MM.1S (cell line): ENCODE measurements at regions not wholly inside any gene's neighbourhood (a gene's known extent, or its start where the extent isn't known, plus 50 kb on each side); places are given as distances from the start of the nearest gene placed in this dataset.

ENCODE experiments used
- DNase-seq: peaks from one replicate; pipeline ENCODE4 v3.0.0-alpha.2; 2015
- H2AFZ ChIP-seq: fragments of 300-600 bp; sonication (generic); 2 replicates; pipeline ENCODE4 v1.6.0; 2016; ENCODE audit warnings: antibody characterized with exemption, low read length
- H3F3A ChIP-seq: fragments of 300-600 bp; sonication (generic); 2 replicates; pipeline ENCODE4 v1.6.1; 2016; ENCODE audit warnings: mild to moderate bottlenecking, antibody characterized with exemption, low read length, moderate library complexity, mixed read lengths; ENCODE audit not compliant: insufficient read depth
- H3K27ac ChIP-seq: fragments of 300-600 bp; sonication (generic); 2 replicates; pipeline ENCODE4 v1.5.1; 2016; ENCODE audit warnings: mild to moderate bottlenecking, low read length
- H3K27me3 ChIP-seq: fragments of 300-600 bp; sonication (generic); replicated peaks from 2 replicates; pipeline ENCODE4 v1.6.0; 2016; ENCODE audit warnings: low read length; ENCODE audit not compliant: insufficient read depth
- H3K36me3 ChIP-seq: fragments of 300-600 bp; sonication (generic); replicated peaks from 2 replicates; pipeline ENCODE4 v1.6.1; 2016; ENCODE audit warnings: mild to moderate bottlenecking, low read length, mixed read lengths; ENCODE audit not compliant: insufficient read depth
- H3K4me1 ChIP-seq: fragments of 300-600 bp; sonication (generic); 2 replicates; pipeline ENCODE4 v1.6.1; 2016; ENCODE audit warnings: low read length, mixed read lengths
- H3K4me2 ChIP-seq: fragments of 300-600 bp; sonication (generic); 2 replicates; pipeline ENCODE4 v1.6.0; 2016; ENCODE audit warnings: low read depth, low read length
- H3K4me3 ChIP-seq: fragments of 300-600 bp; sonication (generic); 2 replicates; pipeline ENCODE4 v1.5.1; 2016; ENCODE audit warnings: low read length, mixed read lengths
- H3K79me2 ChIP-seq: fragments of 300-600 bp; sonication (generic); 2 replicates; pipeline ENCODE4 v1.6.1; 2016; ENCODE audit warnings: mixed run types, low read length, mixed read lengths
- H3K9ac ChIP-seq: fragments of 300-600 bp; sonication (generic); 2 replicates; pipeline ENCODE4 v1.6.1; 2016; ENCODE audit warnings: low read length, mixed read lengths
- H3K9me2 ChIP-seq: fragments of 300-600 bp; sonication (generic); replicated peaks from 2 replicates; pipeline ENCODE4 v1.6.1; 2016; ENCODE audit warnings: mild to moderate bottlenecking, low read length, mixed read lengths; ENCODE audit not compliant: insufficient read depth
- H3K9me3 ChIP-seq: fragments of 300-600 bp; sonication (generic); replicated peaks from 2 replicates; pipeline ENCODE4 v1.6.1; 2016; ENCODE audit warnings: mild to moderate bottlenecking, low read length, mixed read lengths; ENCODE audit not compliant: insufficient read depth
- H4K20me1 ChIP-seq: fragments of 300-600 bp; sonication (generic); 2 replicates; pipeline ENCODE4 v1.6.1; 2016; ENCODE audit warnings: mild to moderate bottlenecking, low read length, moderate library complexity, mixed read lengths; ENCODE audit not compliant: insufficient read depth
- CTCF ChIP-seq: fragments of 300-600 bp; sonication (generic); IDR thresholded peaks from 2 replicates; pipeline ENCODE4 v1.5.1; 2016; ENCODE audit warnings: antibody characterized with exemption, low read length, mixed read lengths
- EZH2 ChIP-seq: fragments of 300-600 bp; sonication (generic); optimal IDR thresholded peaks from 2 replicates; pipeline ENCODE3; 2017; ENCODE audit warnings: low read depth, mild to moderate bottlenecking, antibody characterized with exemption, low read length, mixed read lengths
- EZH2phosphoT487 ChIP-seq: fragments of 300-600 bp; sonication (generic); IDR thresholded peaks from 2 replicates; pipeline ENCODE4 v1.6.1; 2018; ENCODE audit warnings: antibody characterized with exemption, low read length

GRCh38 chr11:116188350-116188749 lies 584.4 kb downstream of the BUD13 start:
- TF ChIP-seq EZH2phosphoT487 (no peak), EZH2 (no peak), CTCF (no peak)
- Histone ChIP-seq H3K4me3 (no peak overlapping the region), H3K9me3 (no peaks in the 10 kb centered on the region), H3F3A (no peaks in the 10 kb centered on the region), H3K36me3 (no peaks in the 10 kb centered on the region), H4K20me1 (no peaks in the 10 kb centered on the region), H3K9me2 (no peaks in the 10 kb centered on the region), H3K4me1 (no peaks in the 10 kb centered on the region), H3K27ac (no peak overlapping the region), H2AFZ (no peak overlapping the region), H3K79me2 (no peaks in the 10 kb centered on the region), H3K4me2 (no peak overlapping the region), H3K27me3 (no peaks in the 10 kb centered on the region), H3K9ac (no peak overlapping the region)
- DNase-seq, result no peak

GRCh38 chr11:116187026-116187425 lies 585.8 kb downstream of the BUD13 start:
- Histone ChIP-seq H3K4me1 (no peaks in the 10 kb centered on the region), H3K4me3 (no peak overlapping the region), H3K27me3 (no peaks in the 10 kb centered on the region), H3K9ac (no peak overlapping the region), H3K79me2 (no peaks in the 10 kb centered on the region), H3K4me2 (no peak overlapping the region), H3F3A (no peaks in the 10 kb centered on the region), H3K9me2 (no peaks in the 10 kb centered on the region), H3K9me3 (no peaks in the 10 kb centered on the region), H3K36me3 (no peaks in the 10 kb centered on the region), H4K20me1 (no peaks in the 10 kb centered on the region), H3K27ac (no peak overlapping the region), H2AFZ (no peak overlapping the region)
- no peak for DNase-seq
- TF ChIP-seq EZH2, result no peak
- TF ChIP-seq EZH2phosphoT487, result no peak
- no peak for TF ChIP-seq CTCF

- Histone ChIP-seq H3K27ac (no peak overlapping the region), H3K9me2 (no peaks in the 10 kb centered on the region), H3F3A (no peaks in the 10 kb centered on the region), H2AFZ (no peak overlapping the region), H3K4me2 (no peak overlapping the region), H3K4me3 (no peak overlapping the region), H3K9me3 (no peaks in the 10 kb centered on the region), H4K20me1 (no peaks in the 10 kb centered on the region), H3K9ac (no peak overlapping the region), H3K4me1 (no peaks in the 10 kb centered on the region), H3K27me3 (no peaks in the 10 kb centered on the region), H3K79me2 (no peaks in the 10 kb centered on the region), H3K36me3 (no peaks in the 10 kb centered on the region)
- TF ChIP-seq CTCF (no peak), EZH2 (no peak), EZH2phosphoT487 (no peak)
- no peak for DNase-seq
Measured at GRCh38 chr11:116185551-116185950, 587.2 kb downstream of the BUD13 start.
